ENCODE measurements at regions not wholly inside any gene's neighbourhood (a gene's known extent, or its start where the extent isn't known, plus 50 kb on each side); places are given as distances from the start of the nearest gene placed in this dataset.

GRCh38 chr6:170035044-170035443 lies 255.8 kb downstream of the DLL1 start:
- TF ChIP-seq, protein P1, sequence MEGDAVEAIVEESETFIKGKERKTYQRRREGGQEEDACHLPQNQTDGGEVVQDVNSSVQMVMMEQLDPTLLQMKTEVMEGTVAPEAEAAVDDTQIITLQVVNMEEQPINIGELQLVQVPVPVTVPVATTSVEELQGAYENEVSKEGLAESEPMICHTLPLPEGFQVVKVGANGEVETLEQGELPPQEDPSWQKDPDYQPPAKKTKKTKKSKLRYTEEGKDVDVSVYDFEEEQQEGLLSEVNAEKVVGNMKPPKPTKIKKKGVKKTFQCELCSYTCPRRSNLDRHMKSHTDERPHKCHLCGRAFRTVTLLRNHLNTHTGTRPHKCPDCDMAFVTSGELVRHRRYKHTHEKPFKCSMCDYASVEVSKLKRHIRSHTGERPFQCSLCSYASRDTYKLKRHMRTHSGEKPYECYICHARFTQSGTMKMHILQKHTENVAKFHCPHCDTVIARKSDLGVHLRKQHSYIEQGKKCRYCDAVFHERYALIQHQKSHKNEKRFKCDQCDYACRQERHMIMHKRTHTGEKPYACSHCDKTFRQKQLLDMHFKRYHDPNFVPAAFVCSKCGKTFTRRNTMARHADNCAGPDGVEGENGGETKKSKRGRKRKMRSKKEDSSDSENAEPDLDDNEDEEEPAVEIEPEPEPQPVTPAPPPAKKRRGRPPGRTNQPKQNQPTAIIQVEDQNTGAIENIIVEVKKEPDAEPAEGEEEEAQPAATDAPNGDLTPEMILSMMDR (IDR thresholded peaks at IDR 0.05), result no peak
- TF ChIP-seq POLR2A (IDR thresholded peaks at IDR 0.05), result no peak
